IMR-90 (cell line): ENCODE measurements at regions not wholly inside any gene's neighbourhood (a gene's known extent, or its start where the extent isn't known, plus 50 kb on each side); places are given as distances from the start of the nearest gene placed in this dataset.

Source experiments
- ATAC-seq: fragments of 200-7000 bp; cut with Tn5 transposase; 2 replicates; pipeline ENCODE4 v1.9.1; 2020; ENCODE audit warnings: low read depth, mild to moderate bottlenecking, moderate library complexity
- BruUV-seq: library from RNA; stranded (reverse); fragments of 400-500 nt; replicated peaks from 2 replicates; lab custom pipeline; 2021; lab: Mats Ljungman, UMichigan
- CTCF ChIA-PET: fragments of 300-600 bp; formaldehyde crosslinking; extraction: SDS; loops from one replicate; lab custom pipeline; 2021; ENCODE audit warnings: antibody characterized with exemption; lab: Yijun Ruan, JAX
- POLR2A ChIA-PET: fragments of 300-600 bp; sonication (Branson Sonifier 250); formaldehyde crosslinking; loops from one replicate; lab custom pipeline; 2022; ENCODE audit warnings: antibody characterized with exemption; ENCODE audit not compliant: unreplicated experiment; lab: Charles Lee
- DNase-seq: peaks from one replicate; pipeline ENCODE4 v3.0.0; 2013
- H2AFZ ChIP-seq: replicated peaks from 2 replicates; pipeline ENCODE3; 2013; ENCODE audit warnings: low read length, mild to moderate bottlenecking; ENCODE audit not compliant: poor library complexity
- H2AK5ac ChIP-seq: 2 replicates; pipeline ENCODE4 v1.6.1; 2013; ENCODE audit warnings: low read depth, low read length, inconsistent platforms
- H2AK9ac ChIP-seq: replicated peaks from 2 replicates; pipeline ENCODE3; 2013; ENCODE audit warnings: mild to moderate bottlenecking, low read depth, low read length, moderate library complexity; ENCODE audit not compliant: poor library complexity
- H2BK120ac ChIP-seq: 2 replicates; pipeline ENCODE4 v1.6.1; 2013; ENCODE audit warnings: low read depth, low read length, inconsistent platforms
- H2BK15ac ChIP-seq: 3 replicates; pipeline ENCODE4 v1.6.1; 2013; ENCODE audit warnings: low read depth, low read length, inconsistent platforms
- H2BK20ac ChIP-seq: 2 replicates; pipeline ENCODE4 v1.6.1; 2013; ENCODE audit warnings: low read depth, mild to moderate bottlenecking, inconsistent platforms, low read length, moderate library complexity
- H2BK5ac ChIP-seq: 2 replicates; pipeline ENCODE4 v1.6.1; 2013; ENCODE audit warnings: mild to moderate bottlenecking, low read depth, low read length, inconsistent platforms; ENCODE audit not compliant: poor library complexity, severe bottlenecking
- H3K14ac ChIP-seq: replicated peaks from 2 replicates; pipeline ENCODE4 v1.6.1; 2013; ENCODE audit warnings: low read depth, low read length, inconsistent platforms
- H3K18ac ChIP-seq: 2 replicates; pipeline ENCODE4 v1.6.1; 2013; ENCODE audit warnings: low read depth, low read length, control low read depth
- H3K23ac ChIP-seq: 2 replicates; pipeline ENCODE4 v1.6.1; 2013; ENCODE audit warnings: low read depth, low read length, inconsistent platforms
- H3K27ac ChIP-seq: 2 replicates; pipeline ENCODE4 v1.5.1; 2013; ENCODE audit warnings: mild to moderate bottlenecking, control low read depth, low read length; ENCODE audit not compliant: insufficient read depth
- H3K27me3 ChIP-seq: 2 replicates; pipeline ENCODE4 v1.6.1; 2013; ENCODE audit warnings: low read length; ENCODE audit not compliant: control insufficient read depth, insufficient read depth
- H3K36me3 ChIP-seq: 2 replicates; pipeline ENCODE4 v1.6.1; 2013; ENCODE audit warnings: low read length, mixed read lengths; ENCODE audit not compliant: control insufficient read depth, insufficient read depth
- H3K4ac ChIP-seq: 2 replicates; pipeline ENCODE4 v1.6.1; 2013; ENCODE audit warnings: low read depth, low read length, inconsistent platforms
- H3K4me1 ChIP-seq: 2 replicates; pipeline ENCODE4 v1.6.1; 2013; ENCODE audit warnings: low read length, mixed read lengths; ENCODE audit not compliant: control insufficient read depth, insufficient read depth
- H3K4me2 ChIP-seq: 2 replicates; pipeline ENCODE4 v1.6.1; 2013; ENCODE audit warnings: low read depth, mild to moderate bottlenecking, control low read depth, low read length, moderate library complexity
- H3K4me3 ChIP-seq: 2 replicates; pipeline ENCODE4 v1.5.1; 2013; ENCODE audit warnings: low read depth, mild to moderate bottlenecking, control low read depth, low read length, moderate library complexity; ENCODE audit not compliant: insufficient read depth
- H3K56ac ChIP-seq: 2 replicates; pipeline ENCODE4 v1.6.1; 2013; ENCODE audit warnings: low read length, inconsistent platforms; ENCODE audit not compliant: insufficient read depth; ENCODE audit errors: extremely low read depth
- H3K79me1 ChIP-seq, 2 experiments: 2 replicates each; pipeline ENCODE4 v1.6.1; 2013; ENCODE audit warnings: low read length in 2 of 2, inconsistent platforms in 1 of 2, low read depth in 1 of 2
- H3K9ac ChIP-seq: 2 replicates; pipeline ENCODE4 v1.6.1; 2013; ENCODE audit warnings: low read depth, low read length, control low read depth
- H3K9me1 ChIP-seq: 2 replicates; pipeline ENCODE4 v1.6.1; 2013; ENCODE audit warnings: low read length, inconsistent platforms; ENCODE audit not compliant: insufficient read depth
- H3K9me3 ChIP-seq: 2 replicates; pipeline ENCODE4 v1.6.1; 2013; ENCODE audit warnings: low read length; ENCODE audit not compliant: control insufficient read depth, insufficient read depth
- H4K20me1 ChIP-seq: 2 replicates; pipeline ENCODE4 v1.6.1; 2013; ENCODE audit warnings: low read length, inconsistent platforms; ENCODE audit not compliant: insufficient read depth
- H4K5ac ChIP-seq: 2 replicates; pipeline ENCODE4 v1.6.1; 2013; ENCODE audit warnings: mild to moderate bottlenecking, low read depth, low read length, control low read depth
- H4K8ac ChIP-seq, 2 experiments: 2 replicates each; pipeline ENCODE4 v1.6.1; 2013; ENCODE audit warnings: low read depth in 2 of 2, low read length in 2 of 2, control low read depth in 1 of 2, inconsistent platforms in 1 of 2
- H4K91ac ChIP-seq: 2 replicates; pipeline ENCODE4 v1.6.1; 2013; ENCODE audit warnings: low read depth, low read length, inconsistent platforms; ENCODE audit not compliant: insufficient read depth
- BHLHE40 ChIP-seq: fragments of 150-350 bp; IDR thresholded peaks from 2 replicates; pipeline ENCODE4 v1.6.1; 2016; ENCODE audit warnings: mild to moderate bottlenecking, low read depth, low read length
- CHD1 ChIP-seq: IDR thresholded peaks from 2 replicates; pipeline ENCODE4 v1.6.1; 2012; ENCODE audit warnings: low read depth, low read length, improper control_type of control experiment
- CTCF ChIP-seq: conservative IDR thresholded peaks from 2 replicates; pipeline ENCODE4 v1.5.1; 2012; ENCODE audit warnings: mild to moderate bottlenecking, low read depth, low read length, improper control_type of control experiment
- ELK1 ChIP-seq: fragments of 150-350 bp; IDR thresholded peaks from 2 replicates; pipeline ENCODE4 v1.6.1; 2016; ENCODE audit warnings: low read depth, mild to moderate bottlenecking, low read length, moderate library complexity, borderline replicate concordance
- FOS ChIP-seq: fragments of 150-350 bp; IDR thresholded peaks from 2 replicates; pipeline ENCODE4 v1.6.1; 2016; ENCODE audit warnings: low read depth, low read length
- MAFK ChIP-seq: IDR thresholded peaks from 2 replicates; pipeline ENCODE4 v1.6.1; 2012; ENCODE audit warnings: low read depth, low read length, improper control_type of control experiment
- MAZ ChIP-seq: IDR thresholded peaks from 2 replicates; pipeline ENCODE4 v1.6.1; 2012; ENCODE audit warnings: low read depth, mild to moderate bottlenecking, low read length, improper control_type of control experiment, moderate library complexity, borderline replicate concordance
- MXI1 ChIP-seq: IDR thresholded peaks from 2 replicates; pipeline ENCODE4 v1.6.1; 2012; ENCODE audit warnings: low read depth, mild to moderate bottlenecking, low read length, moderate library complexity, borderline replicate concordance
- RAD21 ChIP-seq: IDR thresholded peaks from 2 replicates; pipeline ENCODE4 v1.6.1; 2012; ENCODE audit warnings: low read length, improper control_type of control experiment
- RCOR1 ChIP-seq: IDR thresholded peaks from 2 replicates; pipeline ENCODE4 v1.6.1; 2012; ENCODE audit warnings: mild to moderate bottlenecking, low read length, improper control_type of control experiment; ENCODE audit not compliant: insufficient replicate concordance
- RFX5 ChIP-seq: IDR thresholded peaks from 2 replicates; pipeline ENCODE4 v1.8.0; 2012; ENCODE audit warnings: low read depth, mild to moderate bottlenecking, low read length, moderate library complexity
- SMC3 ChIP-seq: fragments of 150-350 bp; IDR thresholded peaks from 2 replicates; pipeline ENCODE4 v1.6.1; 2016; ENCODE audit warnings: low read depth, mild to moderate bottlenecking, antibody characterized with exemption, low read length, moderate library complexity
- WGBS, 2 experiments: methylation state at CpG; one replicate each; pipeline versions ENCODE4 v1.1.5 to v1.1.7; 2013; ENCODE audit warnings: missing lambda C conversion rate in 2 of 2; ENCODE audit not compliant: insufficient read length in 1 of 2; ENCODE audit errors: extremely low coverage in 2 of 2; 5-methylcytosine and 5-hydroxymethylcytosine counted together
- dilution Hi-C: fragments of 300-500 bp; cut with HindIII; formaldehyde crosslinking; loops from one replicate; pipeline ENCODE4 v1.14.3; 2018; ENCODE audit warnings: low sequenced_read_pairs; ENCODE audit not compliant: unreplicated experiment
- in situ Hi-C: fragments of 300-500 bp; cut with MboI; formaldehyde crosslinking; loops from 3 replicates; pipeline ENCODE4 v1.14.3; 2019; ENCODE audit warnings: low sequenced_read_pairs, inconsistent platforms, mixed read lengths
- intact Hi-C: fragments of 100-400 bp; cut with micrococcal nuclease; formaldehyde crosslinking; loops from 2 replicates; pipeline ENCODE4 v1.10.0; 2022
- TF ChIP-seq, protein P1 (sequence below): fragments of 150-350 bp; IDR thresholded peaks from 2 replicates; pipeline ENCODE4 v1.6.1; 2017; ENCODE audit warnings: mild to moderate bottlenecking, antibody characterized with exemption, low read length, low read depth

- ATAC-seq (no peak), DNase-seq (no peak)
- Histone ChIP-seq H3K9me1 (no peaks in the 10 kb centered on the region), H2AK9ac (no peak overlapping the region), H3K27me3 (no peaks in the 10 kb centered on the region), H2BK120ac (no peak overlapping the region), H2AFZ (no peak overlapping the region), H4K5ac (0 out of 2 replicates have a peak overlapping the region, but pooled peaks have one; percentile 6), H2BK20ac (no peak overlapping the region), H3K4me3 (no peak overlapping the region), H3K4me2 (no peak overlapping the region), H4K20me1 (no peaks in the 10 kb centered on the region), H3K9ac (no peak overlapping the region), H3K18ac (no peak overlapping the region), H3K36me3 (no peaks in the 10 kb centered on the region), H3K9me3 (no peaks in the 10 kb centered on the region), H4K8ac (no peak overlapping the region), H3K4me1 (0 out of 2 replicates have a peak, but pooled peaks cover 1% of the 10 kb centered on the region), H4K91ac (no peak overlapping the region), H2AK5ac (no peak overlapping the region), H3K56ac (no peak overlapping the region), H3K23ac (no peak overlapping the region; the same call in 1 of the 2 replicates), H2BK15ac (no peak overlapping the region), H2BK5ac (no peak overlapping the region), H3K14ac (no peak overlapping the region), H3K27ac (no peak overlapping the region), H3K79me1 (no peaks in the 10 kb centered on the region), H3K4ac (no peak overlapping the region)
- intact Hi-C loops (no loop called here), dilution Hi-C loops (loop anchor here (25.0 kb wide), 1 partner anchor 182 kb away; no protein-coding TSS in a partner anchor), in situ Hi-C loops (no loop called here)
- no TSS peak for BruUV-seq
- CTCF ChIA-PET, result interaction anchor here (1.2 kb wide), 1 partner anchor 171 kb away, joined by 4 read pairs; no protein-coding TSS in a partner anchor
- POLR2A ChIA-PET, result no interaction called here
- WGBS, 2 experiments, result no CpG with 5 or more reads among the region's 2 CpGs
- TF ChIP-seq ELK1 (no peak), RCOR1 (no peak), CHD1 (no peak), BHLHE40 (no peak), MXI1 (no peak), MAZ (no peak), RFX5 (no peak), MAFK (no peak), RAD21 (no peak), SMC3 (no peak), FOS (no peak), CTCF (no peak)
- TF ChIP-seq, protein P1, sequence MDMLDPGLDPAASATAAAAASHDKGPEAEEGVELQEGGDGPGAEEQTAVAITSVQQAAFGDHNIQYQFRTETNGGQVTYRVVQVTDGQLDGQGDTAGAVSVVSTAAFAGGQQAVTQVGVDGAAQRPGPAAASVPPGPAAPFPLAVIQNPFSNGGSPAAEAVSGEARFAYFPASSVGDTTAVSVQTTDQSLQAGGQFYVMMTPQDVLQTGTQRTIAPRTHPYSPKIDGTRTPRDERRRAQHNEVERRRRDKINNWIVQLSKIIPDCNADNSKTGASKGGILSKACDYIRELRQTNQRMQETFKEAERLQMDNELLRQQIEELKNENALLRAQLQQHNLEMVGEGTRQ, result no peak
Measured at GRCh38 chr4:158005021-158005420, 167.8 kb downstream of the GASK1B start.
